Gastroesophageal sphincter (tissue), 3 donors: ENCODE measurements at regions not wholly inside any gene's neighbourhood (a gene's known extent, or its start where the extent isn't known, plus 50 kb on each side); places are given as distances from the start of the nearest gene placed in this dataset.

Experiments
- EP300 ChIP-seq: sonication (generic); formaldehyde crosslinking; IDR thresholded peaks from one replicate; pipeline ENCODE4 v1.6.1; 2017; ENCODE audit warnings: antibody characterized with exemption, mild to moderate bottlenecking
- POLR2A ChIP-seq, 2 donors: fragments of 450-650 bp; IDR thresholded peaks; one replicate each; pipeline ENCODE4 v1.6.1; 2017; ENCODE audit warnings: antibody characterized with exemption in 2 of 2, mild to moderate bottlenecking in 2 of 2, moderate library complexity in 1 of 2
- POLR2AphosphoS5 ChIP-seq: sonication (generic); formaldehyde crosslinking; IDR thresholded peaks from one replicate; pipeline ENCODE4 v1.6.1; 2017; ENCODE audit warnings: antibody characterized with exemption
- TF ChIP-seq, protein P1 (sequence below), 4 experiments: fragments of 200-600 bp in 2 of 4; fragments of 450-650 bp in 2 of 4; sonication (generic) in 1 of 4; IDR thresholded peaks; one replicate each; pipeline ENCODE4 v1.5.1; 2017 to 2019; ENCODE audit warnings: antibody characterized with exemption in 4 of 4, mild to moderate bottlenecking in 2 of 4, moderate library complexity in 2 of 4

GRCh38 chr4:151948351-151949016 is 187.7 kb upstream of the GATB start:
- TF ChIP-seq, protein P1, sequence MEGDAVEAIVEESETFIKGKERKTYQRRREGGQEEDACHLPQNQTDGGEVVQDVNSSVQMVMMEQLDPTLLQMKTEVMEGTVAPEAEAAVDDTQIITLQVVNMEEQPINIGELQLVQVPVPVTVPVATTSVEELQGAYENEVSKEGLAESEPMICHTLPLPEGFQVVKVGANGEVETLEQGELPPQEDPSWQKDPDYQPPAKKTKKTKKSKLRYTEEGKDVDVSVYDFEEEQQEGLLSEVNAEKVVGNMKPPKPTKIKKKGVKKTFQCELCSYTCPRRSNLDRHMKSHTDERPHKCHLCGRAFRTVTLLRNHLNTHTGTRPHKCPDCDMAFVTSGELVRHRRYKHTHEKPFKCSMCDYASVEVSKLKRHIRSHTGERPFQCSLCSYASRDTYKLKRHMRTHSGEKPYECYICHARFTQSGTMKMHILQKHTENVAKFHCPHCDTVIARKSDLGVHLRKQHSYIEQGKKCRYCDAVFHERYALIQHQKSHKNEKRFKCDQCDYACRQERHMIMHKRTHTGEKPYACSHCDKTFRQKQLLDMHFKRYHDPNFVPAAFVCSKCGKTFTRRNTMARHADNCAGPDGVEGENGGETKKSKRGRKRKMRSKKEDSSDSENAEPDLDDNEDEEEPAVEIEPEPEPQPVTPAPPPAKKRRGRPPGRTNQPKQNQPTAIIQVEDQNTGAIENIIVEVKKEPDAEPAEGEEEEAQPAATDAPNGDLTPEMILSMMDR (IDR thresholded peaks at IDR 0.05): no peak
- TF ChIP-seq POLR2AphosphoS5 (no peak), POLR2A (IDR thresholded peaks at IDR 0.05) (no peak), EP300 (no peak)
